HCT116 (cell line): ENCODE measurements at regions not wholly inside any gene's neighbourhood (a gene's known extent, or its start where the extent isn't known, plus 50 kb on each side); places are given as distances from the start of the nearest gene placed in this dataset.

Source experiments
- ATAC-seq: fragments of 200-7000 bp; cut with Tn5 transposase; 2 replicates; pipeline ENCODE4 v1.9.1; 2020; ENCODE audit warnings: mild to moderate bottlenecking, moderate library complexity
- BruUV-seq: library from RNA; stranded (reverse); fragments of 400-500 nt; replicated peaks from 2 replicates; lab custom pipeline; 2021; lab: Mats Ljungman, UMichigan
- CTCF ChIA-PET: fragments of 300-600 bp; sonication (Branson Sonifier 250); formaldehyde crosslinking; loops from one replicate; lab custom pipeline; 2021; ENCODE audit warnings: antibody characterized with exemption; lab: Charles Lee
- POLR2A ChIA-PET: fragments of 300-600, 350-600 bp; sonication (Branson Sonifier 250); formaldehyde crosslinking; loops from one replicate; lab custom pipeline; 2021; ENCODE audit warnings: antibody characterized with exemption; lab: Charles Lee
- RAD21 ChIA-PET, 2 experiments: fragments of 300-600 bp; sonication (Branson Sonifier 250); formaldehyde crosslinking; loops; one replicate each; lab custom pipeline; 2023; ENCODE audit warnings: low total read pairs in 2 of 2; ENCODE audit not compliant: uncharacterized antibody in 2 of 2, unreplicated experiment in 2 of 2, low non-redundant PET in 1 of 2; lab: Charles Lee
- DNase-seq: peaks from one replicate; pipeline ENCODE4 v3.0.0-alpha.2; 2010; ENCODE audit warnings: low read depth, low spot score
- H2AFZ ChIP-seq: fragments of 200-600 bp; shearing (Covaris generic), sonication (generic); 2 replicates; pipeline ENCODE4 v1.6.1; 2017; ENCODE audit warnings: low read depth, mixed run types, mixed read lengths, antibody characterized with exemption, low read length; ENCODE audit not compliant: poor library complexity, severe bottlenecking
- H3K27ac ChIP-seq: 2 replicates; pipeline ENCODE4 v1.5.1; 2012; ENCODE audit warnings: low read depth, low read length
- H3K27me3 ChIP-seq: fragments of 200-600 bp; sonication (generic); 2 replicates; pipeline ENCODE4 v1.6.1; 2016; ENCODE audit warnings: mixed run types, low read length, mixed read lengths; ENCODE audit not compliant: insufficient read depth
- H3K36me3 ChIP-seq, 2 experiments: fragments of 200-500 bp in 1 of 2; fragments of 200-600 bp in 1 of 2; sonication (Bioruptor generic) in 1 of 2; sonication (generic) in 1 of 2; 2 replicates each; pipeline versions ENCODE4 v1.5.1 to v1.6.1; 2014 to 2016; ENCODE audit warnings: low read length in 2 of 2, inconsistent platforms in 1 of 2, mixed read lengths in 1 of 2, mixed run types in 1 of 2; ENCODE audit not compliant: insufficient read depth in 2 of 2, control insufficient read depth in 1 of 2
- H3K4me1 ChIP-seq, 2 experiments: fragments of 200-600 bp in 1 of 2; sonication (generic) in 1 of 2; 2 replicates each; pipeline versions ENCODE4 v1.5.1 to v1.6.1; 2012 to 2017; ENCODE audit warnings: low read length in 2 of 2, inconsistent platforms in 1 of 2, mild to moderate bottlenecking in 1 of 2, mixed read lengths in 1 of 2, mixed run types in 1 of 2, moderate library complexity in 1 of 2; ENCODE audit not compliant: insufficient read depth in 2 of 2, control insufficient read depth in 1 of 2
- H3K4me2 ChIP-seq: fragments of 200-600 bp; sonication (generic); 2 replicates; pipeline ENCODE4 v1.6.1; 2017; ENCODE audit warnings: mixed run types, low read length, mixed read lengths
- H3K4me3 ChIP-seq, 2 experiments: fragments of 200-600 bp in 1 of 2; sonication (generic) in 1 of 2; replicated peaks in 1 of 2; 2 replicates each; pipeline ENCODE4 v1.5.1; 2011 to 2016; ENCODE audit warnings: low read length in 2 of 2, control low read depth in 1 of 2, low read depth in 1 of 2, mild to moderate bottlenecking in 1 of 2, mixed read lengths in 1 of 2, mixed run types in 1 of 2
- H3K79me2 ChIP-seq: fragments of 200-600 bp; sonication (generic); 2 replicates; pipeline ENCODE4 v1.6.1; 2017; ENCODE audit warnings: mild to moderate bottlenecking, mixed run types, low read length, moderate library complexity, mixed read lengths; ENCODE audit not compliant: insufficient read depth
- H3K9ac ChIP-seq: fragments of 200-600 bp; sonication (generic); 2 replicates; pipeline ENCODE4 v1.6.1; 2016; ENCODE audit warnings: low read length, mixed read lengths
- H3K9me2 ChIP-seq: fragments of 200-600 bp; sonication (generic), shearing (Covaris generic); 2 replicates; pipeline ENCODE4 v1.6.1; 2017; ENCODE audit warnings: mixed run types, mild to moderate bottlenecking, moderate library complexity; ENCODE audit not compliant: insufficient read depth
- H3K9me3 ChIP-seq, 2 experiments: fragments of 200-500 bp in 1 of 2; fragments of 200-600 bp in 1 of 2; sonication (Bioruptor generic) in 1 of 2; sonication (generic) in 1 of 2; 2 replicates each; pipeline ENCODE4 v1.6.1; 2014 to 2017; ENCODE audit warnings: low read length in 2 of 2, mixed read lengths in 2 of 2, inconsistent platforms in 1 of 2, low read depth in 1 of 2, mild to moderate bottlenecking in 1 of 2, mixed run types in 1 of 2, moderate library complexity in 1 of 2; ENCODE audit not compliant: control insufficient read depth in 1 of 2, insufficient read depth in 1 of 2
- H4K20me1 ChIP-seq: fragments of 200-600 bp; sonication (generic), shearing (Covaris generic); 2 replicates; pipeline ENCODE4 v1.6.1; 2017; ENCODE audit warnings: mixed run types, mild to moderate bottlenecking, moderate library complexity; ENCODE audit not compliant: insufficient read depth
- EGR1 ChIP-seq: IDR thresholded peaks from 2 replicates; pipeline ENCODE4 v1.6.1; 2012; ENCODE audit warnings: low read depth
- ELF1 ChIP-seq: IDR thresholded peaks from 2 replicates; pipeline ENCODE4 v1.6.1; 2012; ENCODE audit warnings: low read depth, borderline replicate concordance
- EZH2 ChIP-seq: fragments of 200-600 bp; sonication (generic); IDR thresholded peaks from 2 replicates; pipeline ENCODE4 v1.6.1; 2017; ENCODE audit warnings: antibody characterized with exemption, mixed run types
- FOSL1 ChIP-seq: IDR thresholded peaks from 2 replicates; pipeline ENCODE4 v1.6.1; 2012; ENCODE audit warnings: low read depth
- POLR2AphosphoS5 ChIP-seq: IDR thresholded peaks from 2 replicates; pipeline ENCODE4 v1.6.1; 2011; ENCODE audit warnings: mild to moderate bottlenecking, low read depth, low read length, moderate library complexity
- RAD21 ChIP-seq: IDR thresholded peaks from 2 replicates; pipeline ENCODE4 v1.6.1; 2012; ENCODE audit warnings: low read depth, mild to moderate bottlenecking
- ZFX ChIP-seq: fragments of 450-650 bp; IDR thresholded peaks from 2 replicates; pipeline ENCODE4 v1.6.1; 2017
- intact Hi-C: fragments of 100-400 bp; cut with micrococcal nuclease; formaldehyde crosslinking; loops from 2 replicates; pipeline ENCODE4 v1.10.0; 2022
- TF ChIP-seq, protein P1 (sequence below): IDR thresholded peaks from 2 replicates; pipeline ENCODE4 v1.6.1; 2012
- TF ChIP-seq, protein P2 (sequence below): IDR thresholded peaks from 2 replicates; pipeline ENCODE4 v1.6.1; 2012; ENCODE audit warnings: low read depth

DNA sequence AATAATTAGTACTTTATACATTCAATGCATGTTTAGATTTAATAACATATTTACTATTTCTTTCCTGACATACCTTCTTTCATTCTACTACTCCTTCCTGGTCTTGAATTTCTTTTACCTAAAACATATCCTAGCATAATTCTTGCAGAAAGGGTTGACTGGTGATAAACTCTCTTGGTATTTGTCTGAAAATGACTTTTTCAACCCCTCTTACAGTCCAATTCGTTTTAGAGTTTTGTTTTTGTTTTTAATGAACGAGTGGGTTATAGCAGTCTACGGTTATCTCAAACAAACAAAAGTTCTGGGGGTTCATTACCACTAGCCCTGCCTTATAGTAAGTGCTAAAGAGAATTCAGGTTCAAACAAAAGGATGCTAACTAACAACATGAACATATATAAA, 69.6 kb upstream of the ALDH1B1 start (continued):
- TF ChIP-seq, protein P1, sequence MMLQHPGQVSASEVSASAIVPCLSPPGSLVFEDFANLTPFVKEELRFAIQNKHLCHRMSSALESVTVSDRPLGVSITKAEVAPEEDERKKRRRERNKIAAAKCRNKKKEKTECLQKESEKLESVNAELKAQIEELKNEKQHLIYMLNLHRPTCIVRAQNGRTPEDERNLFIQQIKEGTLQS: no peak
- no peak for TF ChIP-seq POLR2AphosphoS5
- TF ChIP-seq ELF1: no peak
- TF ChIP-seq, protein P2, sequence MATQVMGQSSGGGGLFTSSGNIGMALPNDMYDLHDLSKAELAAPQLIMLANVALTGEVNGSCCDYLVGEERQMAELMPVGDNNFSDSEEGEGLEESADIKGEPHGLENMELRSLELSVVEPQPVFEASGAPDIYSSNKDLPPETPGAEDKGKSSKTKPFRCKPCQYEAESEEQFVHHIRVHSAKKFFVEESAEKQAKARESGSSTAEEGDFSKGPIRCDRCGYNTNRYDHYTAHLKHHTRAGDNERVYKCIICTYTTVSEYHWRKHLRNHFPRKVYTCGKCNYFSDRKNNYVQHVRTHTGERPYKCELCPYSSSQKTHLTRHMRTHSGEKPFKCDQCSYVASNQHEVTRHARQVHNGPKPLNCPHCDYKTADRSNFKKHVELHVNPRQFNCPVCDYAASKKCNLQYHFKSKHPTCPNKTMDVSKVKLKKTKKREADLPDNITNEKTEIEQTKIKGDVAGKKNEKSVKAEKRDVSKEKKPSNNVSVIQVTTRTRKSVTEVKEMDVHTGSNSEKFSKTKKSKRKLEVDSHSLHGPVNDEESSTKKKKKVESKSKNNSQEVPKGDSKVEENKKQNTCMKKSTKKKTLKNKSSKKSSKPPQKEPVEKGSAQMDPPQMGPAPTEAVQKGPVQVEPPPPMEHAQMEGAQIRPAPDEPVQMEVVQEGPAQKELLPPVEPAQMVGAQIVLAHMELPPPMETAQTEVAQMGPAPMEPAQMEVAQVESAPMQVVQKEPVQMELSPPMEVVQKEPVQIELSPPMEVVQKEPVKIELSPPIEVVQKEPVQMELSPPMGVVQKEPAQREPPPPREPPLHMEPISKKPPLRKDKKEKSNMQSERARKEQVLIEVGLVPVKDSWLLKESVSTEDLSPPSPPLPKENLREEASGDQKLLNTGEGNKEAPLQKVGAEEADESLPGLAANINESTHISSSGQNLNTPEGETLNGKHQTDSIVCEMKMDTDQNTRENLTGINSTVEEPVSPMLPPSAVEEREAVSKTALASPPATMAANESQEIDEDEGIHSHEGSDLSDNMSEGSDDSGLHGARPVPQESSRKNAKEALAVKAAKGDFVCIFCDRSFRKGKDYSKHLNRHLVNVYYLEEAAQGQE: no peak
- TF ChIP-seq ZFX: no peak
- no peak for TF ChIP-seq FOSL1
- TF ChIP-seq EZH2: no peak
- TF ChIP-seq, all 23 proteins: peak for 0

DNA sequence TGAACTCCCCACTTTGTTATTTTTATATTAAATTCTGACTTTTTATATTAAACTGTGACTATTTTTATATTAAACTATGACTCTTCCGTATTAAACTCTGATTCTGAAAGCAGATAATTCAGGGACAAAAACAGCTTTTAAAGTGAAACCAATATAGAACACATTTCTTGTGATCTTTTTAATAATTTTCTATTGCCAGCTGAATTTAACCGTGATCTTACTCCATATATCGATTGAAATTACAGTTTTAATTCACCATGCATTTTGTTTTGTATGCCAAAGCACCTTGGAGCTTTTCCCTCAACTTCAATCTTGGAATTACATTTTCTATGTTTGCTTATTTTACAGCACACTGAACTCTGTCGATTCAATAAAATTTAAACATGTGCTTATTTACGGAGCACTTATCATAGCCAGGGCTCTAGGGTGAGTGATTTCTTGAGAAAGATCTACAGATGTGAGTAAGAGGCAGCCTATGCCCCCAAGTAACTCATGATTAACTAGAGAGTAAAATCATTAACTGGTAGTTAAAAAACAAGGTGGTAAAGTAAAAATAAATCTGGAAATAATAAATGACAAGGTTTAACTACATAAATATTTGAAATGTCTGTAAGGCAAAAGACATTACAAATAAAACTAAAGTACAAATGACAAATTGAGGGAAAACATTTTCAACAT, 72.9 kb upstream of the ALDH1B1 start:
- POLR2A ChIA-PET: no interaction called here
- no peaks in the 10 kb centered on the region for H3K4me1 ChIP-seq
- H3K4me3 ChIP-seq: no peak overlapping the region
- 0 out of 2 replicates have a peak, but pooled peaks cover 4% of the 10 kb centered on the region for H3K27me3 ChIP-seq
- BruUV-seq: no TSS peak
- H3K36me3 ChIP-seq: no peaks in the 10 kb centered on the region
- H3K4me2 ChIP-seq: no peak overlapping the region
- no peak overlapping the region for H3K27ac ChIP-seq
- no peaks in the 10 kb centered on the region for H4K20me1 ChIP-seq
- H2AFZ ChIP-seq: no peak overlapping the region
- no peaks in the 10 kb centered on the region for H3K79me2 ChIP-seq
- ATAC-seq (no peak), DNase-seq (no peak)
- no peak overlapping the region for H3K9ac ChIP-seq
- no peaks in the 10 kb centered on the region for H3K9me2 ChIP-seq
- TF ChIP-seq EGR1 (no peak), RAD21 (no peak)
- TF ChIP-seq, all 23 proteins: peak for 0
- intact Hi-C loops: loop anchor here (2.0 kb wide), 1 partner anchor 15 kb away; no protein-coding TSS in a partner anchor
- H3K9me3 ChIP-seq: no peaks in the 10 kb centered on the region
- ChIA-PET RAD21 (no interaction called here), CTCF (no interaction called here)
